Tibial nerve (tissue), 4 donors: ENCODE measurements at regions not wholly inside any gene's neighbourhood (a gene's known extent, or its start where the extent isn't known, plus 50 kb on each side); places are given as distances from the start of the nearest gene placed in this dataset.

Source experiments
- CTCF ChIP-seq, 5 experiments: fragments of 200-600 bp in 3 of 5; fragments of 450-650 bp in 2 of 5; sonication (generic) in 3 of 5; IDR thresholded peaks; one replicate each; pipeline ENCODE4 v1.5.1; 2016 to 2019; ENCODE audit warnings: antibody characterized with exemption in 5 of 5, mild to moderate bottlenecking in 3 of 5, moderate library complexity in 2 of 5
- EP300 ChIP-seq, 2 donors: sonication (generic); formaldehyde crosslinking; IDR thresholded peaks; one replicate each; pipeline ENCODE4 v1.6.1; 2017; ENCODE audit warnings: antibody characterized with exemption in 2 of 2, mild to moderate bottlenecking in 1 of 2

- TF ChIP-seq CTCF (IDR thresholded peaks at IDR 0.05), result no peak
- no peak for TF ChIP-seq EP300 (IDR thresholded peaks at IDR 0.05)
Observed at GRCh38 chr2:214630402-214631045, 179.0 kb downstream of the BARD1 start.
